ENCODE measurements at regions not wholly inside any gene's neighbourhood (a gene's known extent, or its start where the extent isn't known, plus 50 kb on each side); places are given as distances from the start of the nearest gene placed in this dataset.

GRCh38 chr15:96406291-96406690, 75.8 kb downstream of the NR2F2 start:
- POLR2A ChIA-PET, result no interaction called here
- CTCF ChIA-PET, result no interaction called here

GRCh38 chr15:96406701-96407100, 76.2 kb downstream of the NR2F2 start:
- Mint-ChIP-seq H3K9me3 (no peaks in the 10 kb centered on the region), H3K36me3 (no peaks in the 10 kb centered on the region), H3K4me1 (peaks cover 21% of the 10 kb centered on the region), H3K4me3 (no peak overlapping the region), H3K27ac (no peak overlapping the region), H3K27me3 (ENCODE audit: low read depth) (peaks cover 100% of the 10 kb centered on the region)
- ChIA-PET POLR2A (no interaction called here), CTCF (no interaction called here)
- no peak for ATAC-seq
- no peak for DNase-seq (ENCODE audit: low spot score)
- TF ChIP-seq ZNF512 (CRISPR knock-in tag; IDR thresholded peaks at IDR 0.05; ENCODE audit: borderline replicate concordance) (no peak), ATF1 (CRISPR knock-in tag; IDR thresholded peaks at IDR 0.05) (no peak)

More at GRCh38 chr15:96406291-96406690, 75.8 kb downstream of the NR2F2 start:
- peaks cover 97% of the 10 kb centered on the region for H3K27me3 Mint-ChIP-seq (ENCODE audit: low read depth)
- H3K9me3 Mint-ChIP-seq, result no peaks in the 10 kb centered on the region
- H3K4me1 Mint-ChIP-seq, result peaks cover 21% of the 10 kb centered on the region
- no peak for TF ChIP-seq RORB (CRISPR knock-in tag; IDR thresholded peaks at IDR 0.05)
- no peak for DNase-seq (ENCODE audit: low spot score)
- H3K27ac Mint-ChIP-seq, result no peak overlapping the region
- no peaks in the 10 kb centered on the region for H3K36me3 Mint-ChIP-seq
- no peak for ATAC-seq
- H3K4me3 Mint-ChIP-seq, result no peak overlapping the region

DNA sequence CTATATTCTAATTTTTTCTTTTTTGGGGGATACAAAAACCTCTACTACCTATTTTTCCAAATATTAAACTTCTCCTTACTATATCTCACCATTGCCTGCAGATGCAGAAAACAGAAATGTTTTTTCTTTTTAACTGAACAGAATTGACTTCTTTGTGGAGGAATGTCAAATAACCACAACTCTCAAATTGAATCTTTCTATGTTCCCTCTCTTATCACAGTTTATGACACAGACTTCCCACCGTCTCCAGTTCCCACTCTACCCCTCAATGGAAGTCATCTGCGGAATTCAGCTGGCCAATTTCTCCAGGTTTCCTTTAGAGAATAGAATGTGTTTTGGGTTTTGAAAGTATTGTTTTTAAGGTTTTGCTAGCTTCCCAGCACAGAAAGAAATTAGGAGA, 77.0 kb downstream of the NR2F2 start:
- CTCF ChIA-PET, result no interaction called here
- TF ChIP-seq NFE2L1 (CRISPR knock-in tag; IDR thresholded peaks at IDR 0.05) (no peak), AR (CRISPR knock-in tag; IDR thresholded peaks at IDR 0.05) (no peak), SMAD3 (CRISPR knock-in tag; IDR thresholded peaks at IDR 0.05; ENCODE audit: borderline replicate concordance) (no peak), RORB (CRISPR knock-in tag; IDR thresholded peaks at IDR 0.05) (no peak), SOX15 (CRISPR knock-in tag; IDR thresholded peaks at IDR 0.05) (no peak), CREM (CRISPR knock-in tag; IDR thresholded peaks at IDR 0.05) (no peak), PRRX2 (CRISPR knock-in tag; IDR thresholded peaks at IDR 0.05) (no peak)
- TF ChIP-seq, protein P1, sequence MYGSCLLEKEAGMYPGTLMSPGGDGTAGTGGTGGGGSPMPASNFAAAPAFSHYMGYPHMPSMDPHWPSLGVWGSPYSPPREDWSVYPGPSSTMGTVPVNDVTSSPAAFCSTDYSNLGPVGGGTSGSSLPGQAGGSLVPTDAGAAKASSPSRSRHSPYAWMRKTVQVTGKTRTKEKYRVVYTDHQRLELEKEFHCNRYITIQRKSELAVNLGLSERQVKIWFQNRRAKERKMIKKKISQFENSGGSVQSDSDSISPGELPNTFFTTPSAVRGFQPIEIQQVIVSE (CRISPR knock-in tag; IDR thresholded peaks at IDR 0.05; ENCODE audit: borderline replicate concordance), result no peak
- Mint-ChIP-seq H3K27me3 (ENCODE audit: low read depth) (peaks cover 100% of the 10 kb centered on the region), H3K4me1 (peaks cover 21% of the 10 kb centered on the region), H3K4me3 (no peak overlapping the region), H3K27ac (no peak overlapping the region), H3K36me3 (no peaks in the 10 kb centered on the region), H3K9me3 (no peaks in the 10 kb centered on the region)
- DNase-seq (ENCODE audit: low spot score) (no peak), ATAC-seq (no peak)
- POLR2A ChIA-PET, result no interaction called here

DNA sequence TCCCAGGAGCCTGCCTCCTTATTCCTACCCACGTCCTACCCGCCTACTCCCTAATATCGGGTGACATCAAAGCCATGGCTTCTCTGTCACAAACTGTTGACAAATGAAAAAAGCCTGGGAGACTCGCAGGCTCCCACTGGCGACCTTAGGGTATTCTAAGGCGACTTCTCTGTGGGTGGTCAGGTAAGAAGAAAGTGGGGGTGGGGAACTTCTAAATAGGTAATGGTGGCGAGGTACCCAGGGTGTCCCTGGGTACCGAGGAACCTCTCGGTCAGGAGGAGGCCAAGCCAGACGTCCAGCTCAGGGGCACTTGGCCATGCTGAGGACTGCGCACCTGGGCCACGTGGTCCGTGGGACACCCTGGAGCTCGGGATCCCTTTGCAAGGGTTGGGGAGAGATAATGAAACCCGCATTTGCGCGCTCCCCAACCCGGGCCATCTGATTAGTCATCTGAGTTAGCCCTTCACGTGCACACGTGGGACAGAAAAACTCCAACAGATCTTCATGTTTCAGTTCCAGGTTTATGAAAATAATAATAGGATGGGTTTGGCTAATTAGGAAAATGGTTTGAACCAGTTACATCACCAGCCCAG, 78.2 kb downstream of the NR2F2 start:
- H3K27ac Mint-ChIP-seq, result no peak overlapping the region
- ChIA-PET CTCF (interaction anchor here (1.1 kb wide), 1 partner anchor 484 kb away, joined by 3 read pairs; no protein-coding TSS in a partner anchor), POLR2A (no interaction called here)
- H3K4me1 Mint-ChIP-seq, result peaks cover 21% of the 10 kb centered on the region
- ATAC-seq, result peak; percentile 28
- H3K9me3 Mint-ChIP-seq, result no peaks in the 10 kb centered on the region
- H3K4me3 Mint-ChIP-seq, result peak overlapping the region; percentile 58
- H3K36me3 Mint-ChIP-seq, result no peaks in the 10 kb centered on the region
- H3K27me3 Mint-ChIP-seq (ENCODE audit: low read depth), result peaks cover 100% of the 10 kb centered on the region
- no peak for DNase-seq (ENCODE audit: low spot score)
- TF ChIP-seq ZNF232 (CRISPR knock-in tag; IDR thresholded peaks at IDR 0.05), result no peak
- TF ChIP-seq SMAD4 (CRISPR knock-in tag; IDR thresholded peaks at IDR 0.05), result no peak
- 0 out of 2 replicates have a peak, but pooled peaks have one; percentile 48 for TF ChIP-seq USF1 (CRISPR knock-in tag; IDR thresholded peaks at IDR 0.05)
- TF ChIP-seq, protein P2, sequence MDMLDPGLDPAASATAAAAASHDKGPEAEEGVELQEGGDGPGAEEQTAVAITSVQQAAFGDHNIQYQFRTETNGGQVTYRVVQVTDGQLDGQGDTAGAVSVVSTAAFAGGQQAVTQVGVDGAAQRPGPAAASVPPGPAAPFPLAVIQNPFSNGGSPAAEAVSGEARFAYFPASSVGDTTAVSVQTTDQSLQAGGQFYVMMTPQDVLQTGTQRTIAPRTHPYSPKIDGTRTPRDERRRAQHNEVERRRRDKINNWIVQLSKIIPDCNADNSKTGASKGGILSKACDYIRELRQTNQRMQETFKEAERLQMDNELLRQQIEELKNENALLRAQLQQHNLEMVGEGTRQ (CRISPR knock-in tag; IDR thresholded peaks at IDR 0.05), result 0 out of 2 replicates have a peak, but pooled peaks have one; percentile 46

Data from WTC11 (cell line).